ENCODE measurements at regions not wholly inside any gene's neighbourhood (a gene's known extent, or its start where the extent isn't known, plus 50 kb on each side); places are given as distances from the start of the nearest gene placed in this dataset.

DNA sequence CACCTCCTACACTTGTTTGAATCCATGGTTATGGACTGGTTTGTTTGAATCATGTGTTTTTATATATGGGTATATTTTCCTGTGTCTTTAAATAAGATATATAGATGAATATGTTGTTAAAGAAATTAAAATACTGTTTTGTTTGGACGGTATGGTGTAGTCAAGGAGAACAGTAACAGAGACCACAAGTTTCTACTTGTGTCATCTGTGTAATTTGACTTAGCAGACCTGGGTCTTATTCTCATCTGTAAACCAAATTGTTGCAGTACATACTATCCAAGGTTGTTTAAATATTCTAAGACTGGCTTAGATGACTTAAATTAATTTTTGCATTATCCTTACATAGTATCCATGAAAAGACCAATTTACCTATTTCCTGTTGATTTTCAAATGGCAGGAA, 361.1 kb upstream of the SLITRK1 start:
- DNase-seq = no peak

DNA sequence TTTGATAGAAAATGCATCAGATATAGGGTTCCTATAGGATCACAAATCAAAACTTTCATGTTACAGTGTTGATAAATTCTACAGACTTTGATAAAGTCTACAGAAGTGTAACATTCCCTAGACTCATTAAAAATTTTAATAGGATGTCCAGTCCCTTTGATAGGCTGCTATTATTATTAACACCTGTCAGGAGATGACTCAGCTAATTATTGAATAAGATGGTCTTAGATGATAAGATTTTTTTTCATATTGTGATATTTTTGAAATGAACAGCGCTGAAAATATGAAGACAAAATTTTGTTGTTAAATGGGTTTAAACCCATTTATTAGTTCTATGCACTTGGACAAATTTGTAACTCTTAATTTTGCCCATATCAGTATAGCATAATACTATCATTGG, 356.8 kb upstream of the SLITRK1 start:
- no peak for DNase-seq

DNA sequence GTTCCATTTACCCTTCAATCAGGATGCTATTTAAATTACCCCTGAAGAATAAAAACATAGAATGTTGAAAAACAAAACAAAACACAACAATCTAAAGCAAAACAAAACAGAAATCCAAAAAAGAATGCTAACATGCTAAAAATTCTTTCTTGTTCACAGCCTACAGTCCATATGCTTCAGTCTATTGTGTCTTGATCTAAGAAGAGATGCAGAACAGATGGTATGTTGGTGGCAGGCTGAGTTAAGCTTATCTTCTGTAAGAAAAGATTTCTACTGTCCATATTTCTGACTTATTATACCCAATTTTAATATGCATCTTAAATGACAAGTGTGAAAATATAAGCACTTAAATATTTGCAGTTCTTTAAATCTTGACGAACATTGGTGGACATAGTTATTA, 356.1 kb upstream of the SLITRK1 start:
- no peak for DNase-seq

DNA sequence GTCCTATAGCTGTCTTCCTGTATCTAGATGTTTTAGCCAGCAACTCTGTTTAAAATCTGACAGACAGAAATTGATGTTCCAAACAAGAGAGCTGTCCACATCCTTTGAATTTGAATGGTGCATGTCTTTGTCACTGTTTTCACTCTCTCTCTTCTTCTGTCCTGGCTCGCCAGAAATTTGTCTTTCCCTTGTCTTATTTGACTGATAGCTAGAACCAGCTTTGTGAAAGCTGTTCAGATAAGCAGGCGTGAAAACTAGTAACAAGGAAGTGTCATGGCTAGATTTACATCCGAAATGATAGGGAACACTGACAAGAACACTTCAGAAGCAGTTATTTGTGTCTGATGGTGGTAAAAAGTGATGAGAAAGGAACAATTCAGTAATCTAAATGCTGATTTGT, 354.9 kb upstream of the SLITRK1 start:
- no peak for DNase-seq

DNA sequence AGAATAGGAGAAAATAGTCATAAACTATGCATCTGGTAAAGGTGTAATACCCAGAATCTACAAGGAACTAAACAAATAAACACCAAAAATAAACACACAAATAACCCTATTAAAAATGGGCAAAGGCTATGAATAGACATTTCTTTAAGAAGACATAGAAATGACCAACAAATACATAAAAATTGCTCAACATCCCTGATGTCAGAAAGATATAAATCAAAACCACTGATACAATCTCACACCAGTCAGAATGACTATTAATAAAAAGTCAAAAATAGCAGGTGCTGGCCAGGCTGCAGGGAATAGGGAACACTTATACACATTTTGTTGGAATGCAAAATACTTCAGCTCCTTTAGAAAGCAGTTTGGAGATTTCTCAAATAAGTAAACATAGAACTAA, 352.1 kb upstream of the SLITRK1 start:
- no peak for DNase-seq

GRCh38 chr13:84230568-84230967, 348.3 kb upstream of the SLITRK1 start:
- no peak for DNase-seq

DNA sequence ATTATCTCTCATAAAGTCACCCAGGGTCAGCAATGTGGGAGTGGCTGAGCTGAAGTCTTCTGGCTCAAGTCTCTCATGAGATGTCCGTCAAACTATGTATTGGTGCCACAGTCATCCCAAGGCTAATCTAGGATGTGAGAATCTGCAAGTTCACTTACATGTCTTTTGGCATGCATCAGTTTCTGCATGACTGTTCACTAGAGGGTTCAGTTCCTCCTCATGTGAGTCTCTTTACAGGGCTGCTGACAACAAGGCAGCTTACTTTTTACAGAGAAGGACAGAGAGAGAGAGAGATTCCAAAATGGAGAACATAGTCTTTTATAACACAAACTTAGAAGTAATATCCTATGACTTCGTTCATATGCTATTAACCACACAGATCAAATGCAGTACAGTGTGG, 328.8 kb upstream of the SLITRK1 start:
- no peak for DNase-seq

- DNase-seq = no peak
Measured at GRCh38 chr13:84208246-84208910, 326.1 kb upstream of the SLITRK1 start.

- no peak for DNase-seq
Measured at GRCh38 chr13:84207509-84207908, 325.2 kb upstream of the SLITRK1 start.

DNA sequence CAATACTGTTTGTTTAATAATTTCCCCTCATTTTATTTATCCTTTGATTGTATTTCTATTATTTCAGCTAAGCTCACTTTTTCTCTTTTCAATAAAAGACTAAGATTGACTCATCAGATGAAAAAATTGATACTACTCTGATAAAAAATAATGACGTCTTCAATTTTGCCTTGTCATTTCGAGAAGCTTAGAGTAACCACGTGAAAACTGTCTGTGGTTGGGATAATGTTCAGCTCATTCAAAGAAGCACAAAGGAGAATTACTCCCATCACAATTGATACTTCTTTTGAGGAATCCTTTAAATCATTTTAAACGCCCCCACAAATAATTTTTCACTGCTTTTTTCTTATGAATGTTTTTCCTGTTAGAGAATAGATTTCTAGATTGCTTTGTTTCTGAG, 318.7 kb upstream of the SLITRK1 start:
- no peak for DNase-seq

DNA sequence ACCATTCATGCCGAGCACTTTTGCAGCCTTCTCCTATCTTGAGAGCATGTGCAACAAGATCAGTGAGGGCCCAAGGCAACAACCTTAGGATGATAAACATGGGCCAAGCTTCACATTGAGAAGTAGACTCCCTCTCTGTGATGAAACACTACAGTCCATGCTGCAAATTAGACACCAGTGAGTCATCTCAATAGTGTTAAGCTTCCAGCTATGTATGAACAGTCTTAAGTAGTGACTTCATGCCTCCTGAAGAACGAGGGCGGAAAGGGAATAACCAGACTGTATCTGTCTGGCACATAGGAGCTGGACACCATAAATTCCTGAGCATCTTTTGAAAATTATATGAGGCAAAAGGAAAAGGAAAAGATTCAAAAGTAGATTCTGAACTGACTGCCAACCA, 309.9 kb upstream of the SLITRK1 start:
- no peak for DNase-seq

GRCh38 chr13:84191139-84191538, 308.9 kb upstream of the SLITRK1 start:
- DNase-seq = no peak

DNA sequence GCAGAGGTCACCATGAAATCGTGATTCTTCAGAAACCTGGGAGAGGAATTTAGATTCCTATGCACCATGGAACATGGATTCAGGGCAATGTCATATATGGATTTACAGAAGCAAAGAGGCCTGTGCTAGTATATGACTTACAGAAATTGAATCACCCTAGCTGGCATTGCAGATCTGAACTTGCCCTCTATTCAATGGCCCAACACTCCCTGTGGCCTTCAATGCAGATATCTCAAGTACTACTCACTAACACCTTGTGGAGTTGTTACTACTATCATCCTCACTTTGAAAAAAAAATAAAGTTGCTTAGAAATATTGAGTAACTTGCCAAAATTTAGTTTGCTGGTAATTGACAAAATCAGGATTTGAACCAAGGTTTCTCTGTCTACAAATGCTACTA, 305.4 kb upstream of the SLITRK1 start:
- no peak for DNase-seq

- no peak for DNase-seq
Measured at GRCh38 chr13:84139561-84140158, 257.4 kb upstream of the SLITRK1 start.

DNA sequence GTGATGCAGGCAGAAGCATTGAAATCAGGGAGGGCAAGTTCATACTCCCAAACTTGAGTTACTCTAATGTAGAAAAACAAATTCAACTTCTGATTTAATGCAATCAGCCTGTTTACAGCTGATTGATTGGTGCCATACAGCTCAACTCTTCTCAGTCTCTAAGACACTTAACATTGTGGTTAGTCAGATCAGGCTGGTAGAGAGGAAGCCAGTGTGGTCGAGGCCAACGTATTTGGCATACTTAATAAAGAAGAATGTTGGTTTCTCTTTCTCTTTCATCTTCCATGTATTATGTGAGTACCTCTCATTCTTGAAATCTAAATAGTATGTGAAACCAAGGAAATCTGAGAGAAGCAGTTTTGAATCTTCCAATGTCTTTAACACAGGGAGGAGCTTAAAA, 255.0 kb upstream of the SLITRK1 start:
- DNase-seq = no peak

GRCh38 chr13:84136582-84136981, 254.3 kb upstream of the SLITRK1 start:
- no peak for DNase-seq

GRCh38 chr13:84132491-84132890, 250.2 kb upstream of the SLITRK1 start:
- DNase-seq = no peak

- no peak for DNase-seq
Measured at GRCh38 chr13:84131249-84131648, 249.0 kb upstream of the SLITRK1 start.

DNA sequence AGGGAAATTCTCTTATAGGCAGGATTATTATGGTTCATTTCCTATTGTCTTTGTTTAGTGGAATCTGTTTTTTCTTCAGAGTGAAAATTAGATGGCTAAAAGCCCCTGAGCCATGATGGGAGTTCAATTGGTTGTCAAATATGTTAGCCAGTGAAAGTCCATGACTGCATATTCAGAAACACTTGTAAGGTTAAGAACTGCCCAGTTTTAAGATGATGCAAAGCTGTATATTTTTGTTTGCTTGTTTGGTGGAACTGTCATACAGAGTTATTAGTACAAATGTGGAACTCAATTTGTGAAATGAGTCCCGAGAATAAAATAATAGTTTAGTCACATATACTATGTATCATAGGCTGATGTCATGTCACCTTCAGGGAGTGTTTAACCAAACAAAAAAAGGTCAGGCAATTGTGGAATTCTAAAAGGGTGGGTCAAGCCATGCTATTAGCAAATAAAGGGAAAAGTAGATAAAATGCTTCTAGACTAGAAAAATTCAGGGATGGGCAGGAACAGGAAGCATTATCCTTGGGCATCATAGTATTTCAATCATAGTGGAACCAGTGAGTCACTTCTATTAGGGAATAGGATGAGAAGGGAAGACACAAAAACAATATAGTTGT, 248.3 kb upstream of the SLITRK1 start:
- no peak for DNase-seq

GRCh38 chr13:84129966-84130365, 247.7 kb upstream of the SLITRK1 start:
- no peak for DNase-seq

GRCh38 chr13:84127597-84128128, 245.4 kb upstream of the SLITRK1 start:
- no peak for DNase-seq

DNA sequence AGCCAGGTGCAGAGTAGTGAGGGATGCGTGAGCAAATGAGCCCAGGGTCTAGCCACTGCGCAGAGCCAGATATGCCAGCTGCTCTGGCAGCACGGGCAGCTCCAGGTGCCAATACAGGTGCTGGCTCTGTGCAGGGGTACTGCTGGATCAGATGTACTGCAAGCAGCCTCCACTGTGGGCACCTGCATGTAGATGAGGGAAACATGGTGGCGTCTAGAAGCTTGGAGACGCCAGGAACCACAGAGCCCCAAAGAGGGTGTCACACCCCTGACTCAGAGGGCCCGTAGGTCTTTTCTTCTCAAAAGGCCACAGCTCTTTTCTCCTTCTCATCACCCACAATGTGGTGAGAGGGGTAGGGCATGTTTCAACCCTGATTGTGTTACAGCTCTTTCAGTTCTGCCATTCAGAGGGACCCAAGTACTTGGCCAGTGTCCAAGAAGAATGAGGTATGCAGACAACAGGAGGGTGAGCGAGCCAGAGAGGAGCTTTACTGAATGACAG, 244.4 kb upstream of the SLITRK1 start:
- no peak for DNase-seq

DNA sequence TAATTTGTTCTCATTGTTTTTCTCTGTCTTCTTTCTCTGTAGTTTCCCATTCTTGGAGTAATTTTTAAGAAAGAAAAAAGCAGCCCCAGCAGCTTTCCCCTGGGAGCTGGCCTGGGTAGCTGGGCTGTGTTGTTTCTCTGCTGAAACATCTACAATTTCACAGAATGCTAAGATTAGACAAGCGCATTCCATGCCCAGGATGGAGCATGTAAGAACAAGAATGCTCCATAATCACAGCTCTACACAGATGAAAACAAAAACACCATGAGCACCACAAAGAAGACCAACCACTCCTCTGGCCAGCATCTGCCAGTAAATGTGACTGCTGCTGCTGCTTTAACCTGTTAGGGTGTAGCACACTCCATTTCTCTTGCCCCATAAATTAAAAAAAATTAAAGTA, 239.2 kb upstream of the SLITRK1 start:
- no peak for DNase-seq

DNA sequence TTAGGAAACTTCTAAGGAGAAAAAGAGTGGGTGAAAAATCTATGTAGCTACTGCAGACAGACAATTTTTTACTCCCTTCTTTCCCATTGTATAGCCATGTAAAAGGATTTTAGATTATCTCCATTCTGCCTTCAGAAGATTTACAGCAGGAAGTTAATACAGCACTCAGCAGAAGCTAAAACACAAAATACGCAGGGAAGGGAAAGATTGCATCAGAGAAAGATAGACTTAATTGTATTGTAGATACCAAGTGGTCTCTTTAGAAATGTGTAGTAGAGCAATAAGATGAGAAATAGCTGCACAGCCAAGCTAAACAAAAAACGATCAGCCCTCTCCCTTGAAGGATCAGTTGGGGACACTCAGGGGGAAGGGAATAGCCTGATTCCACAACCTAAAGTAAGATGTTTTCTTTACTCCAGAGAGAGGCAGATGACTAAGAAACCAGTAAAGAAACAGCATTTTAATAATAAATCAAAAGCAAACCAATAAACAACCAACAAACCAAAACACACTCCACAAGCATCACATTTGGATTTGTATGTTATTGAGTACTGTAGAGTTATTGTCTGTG, 236.7 kb upstream of the SLITRK1 start:
- DNase-seq = no peak
